ENCODE measurements at regions not wholly inside any gene's neighbourhood (a gene's known extent, or its start where the extent isn't known, plus 50 kb on each side); places are given as distances from the start of the nearest gene placed in this dataset.
"Not testable (repeated sequence)": the region's sequence is repeated elsewhere in the genome, so short reads cannot be mapped to it uniquely, and the experiment has no call there.

DNA sequence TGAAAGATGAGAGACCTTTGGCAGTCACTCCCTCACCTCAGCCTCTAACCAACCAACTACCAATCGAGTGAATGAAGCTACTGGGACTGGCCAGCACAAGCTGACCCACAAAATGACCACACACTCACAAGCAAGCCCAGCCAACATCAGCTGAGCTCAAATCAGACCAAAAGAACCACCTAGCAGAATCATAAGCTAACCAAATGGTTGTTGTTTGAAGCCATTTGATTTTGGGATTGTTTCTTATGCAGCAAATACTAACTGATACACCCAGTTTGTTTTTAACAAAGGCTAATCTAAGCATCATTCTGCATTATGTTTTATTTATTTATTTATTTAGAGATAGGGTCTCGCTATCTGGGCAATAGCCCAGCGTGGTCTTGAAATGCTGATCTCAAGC lies 310.4 kb downstream of the SETD4 start:
- in situ Hi-C loops (cut with HindIII; ENCODE audit: low pct_unique_long_range_greater_than_20kb, low sequenced_read_pairs) = no loop called here

DNA sequence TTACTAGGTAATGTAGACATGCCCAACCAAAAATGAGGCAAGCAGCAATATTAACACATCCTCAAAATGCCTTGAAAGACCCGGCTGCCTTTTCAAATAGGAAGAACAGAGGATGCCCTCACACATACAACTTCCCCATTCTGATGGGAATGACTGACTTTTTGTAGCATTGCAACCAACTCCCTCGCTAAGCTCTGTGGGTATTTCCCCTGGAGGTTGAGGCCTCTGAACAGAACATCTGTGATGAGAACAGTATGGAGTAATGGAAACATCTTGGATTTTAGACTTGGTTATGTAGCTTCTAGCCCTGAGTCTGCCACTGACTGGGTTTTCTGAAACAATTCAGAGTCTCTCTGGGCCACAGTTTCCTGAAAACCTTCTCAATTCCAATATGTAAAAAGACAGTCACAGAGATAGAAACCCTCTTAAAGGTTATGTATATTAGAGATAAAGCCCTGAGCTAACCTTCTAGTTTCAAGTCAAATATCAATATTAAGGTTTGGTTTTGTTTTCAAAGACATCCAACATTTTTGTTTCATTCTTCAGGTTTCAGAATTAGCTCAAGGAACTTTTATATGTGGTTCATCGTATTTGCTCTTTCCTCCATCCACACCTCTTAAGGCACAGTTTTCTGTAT lies 311.5 kb downstream of the SETD4 start:
- no peak for DNase-seq (ENCODE audit: low read depth, low spot score)
- in situ Hi-C loops (cut with HindIII; ENCODE audit: low pct_unique_long_range_greater_than_20kb, low sequenced_read_pairs) = no loop called here

More for the DNA sequence above, 310.4 kb downstream of the SETD4 start:
- DNase-seq (ENCODE audit: low read depth, low spot score) = no peak

DNA sequence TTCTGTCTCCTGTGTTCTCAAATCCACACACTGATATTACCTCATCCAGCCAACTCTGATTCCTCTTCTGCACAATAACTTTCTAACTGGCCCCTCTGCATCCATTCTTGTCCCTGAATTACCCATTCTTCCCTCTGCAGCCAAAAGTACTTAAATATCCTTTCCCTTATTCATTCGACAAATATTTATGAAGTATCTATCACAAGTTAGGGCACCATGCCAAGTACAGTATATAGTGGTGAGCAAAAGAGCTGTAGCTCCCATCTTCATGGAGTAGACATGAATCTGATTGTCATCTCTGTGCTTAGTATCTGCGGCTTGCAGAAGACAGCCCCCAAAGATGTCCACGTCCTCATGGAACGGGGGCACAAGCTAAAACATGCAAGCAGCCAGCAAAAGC lies 316.8 kb downstream of the SETD4 start:
- DNase-seq (ENCODE audit: low read depth, low spot score) = no peak
- in situ Hi-C loops (cut with HindIII; ENCODE audit: low pct_unique_long_range_greater_than_20kb, low sequenced_read_pairs) = no loop called here

DNA sequence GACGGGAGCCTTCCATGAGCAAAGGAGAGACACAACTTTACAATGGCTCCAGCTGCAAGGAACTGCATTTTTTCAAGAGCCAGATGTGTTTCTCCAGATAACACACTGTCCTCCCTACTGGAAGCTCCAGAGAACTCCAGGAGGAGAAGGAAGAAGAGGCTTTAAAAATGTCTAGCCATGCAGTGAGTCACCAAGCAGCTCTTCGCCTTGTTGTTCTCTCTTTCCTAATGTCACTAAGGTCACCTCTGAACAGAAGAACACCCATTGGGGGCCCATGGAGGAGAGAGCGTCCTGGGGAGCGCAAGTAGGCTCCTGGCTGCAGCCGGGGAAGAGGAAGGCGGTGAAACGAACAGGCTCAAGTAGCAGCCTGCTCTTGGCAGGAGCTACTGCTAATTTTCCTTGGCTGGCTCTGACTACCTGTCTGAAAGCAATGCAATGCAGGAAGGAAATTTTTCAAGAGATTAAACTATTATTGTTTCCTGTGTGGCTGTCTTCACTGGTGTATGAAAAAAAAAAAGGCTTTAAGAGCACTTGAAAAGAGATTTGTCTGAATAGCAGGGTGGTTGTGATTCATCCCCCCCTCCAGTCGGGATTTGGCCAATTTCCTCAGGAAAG lies 321.9 kb downstream of the SETD4 start:
- DNase-seq (ENCODE audit: low read depth, low spot score) = no peak
- in situ Hi-C loops (cut with HindIII; ENCODE audit: low pct_unique_long_range_greater_than_20kb, low sequenced_read_pairs) = no loop called here

DNA sequence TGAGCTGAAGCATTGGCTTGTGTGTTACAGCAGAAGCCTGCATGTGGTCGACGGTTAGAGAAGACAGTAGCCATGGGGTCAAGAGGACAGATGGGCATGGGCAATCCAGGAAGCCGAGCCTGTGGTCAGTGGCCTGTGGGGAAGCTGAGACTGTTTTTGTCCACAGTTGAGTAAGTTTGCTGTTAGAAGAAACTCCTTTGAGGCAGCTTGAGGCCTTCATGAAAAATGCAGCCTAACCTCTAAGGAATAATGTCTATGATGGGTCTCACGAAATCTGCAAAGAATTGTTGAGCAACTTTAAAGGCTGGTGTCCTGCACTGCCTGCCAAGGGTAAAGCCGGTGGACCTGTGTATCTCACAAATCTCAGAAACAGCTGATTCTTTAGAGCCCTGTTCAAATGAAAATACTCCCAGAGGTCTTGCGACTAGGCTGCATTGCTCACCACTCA lies 322.4 kb downstream of the SETD4 start:
- in situ Hi-C loops (cut with HindIII; ENCODE audit: low pct_unique_long_range_greater_than_20kb, low sequenced_read_pairs) = no loop called here
- no peak for DNase-seq (ENCODE audit: low read depth, low spot score)

DNA sequence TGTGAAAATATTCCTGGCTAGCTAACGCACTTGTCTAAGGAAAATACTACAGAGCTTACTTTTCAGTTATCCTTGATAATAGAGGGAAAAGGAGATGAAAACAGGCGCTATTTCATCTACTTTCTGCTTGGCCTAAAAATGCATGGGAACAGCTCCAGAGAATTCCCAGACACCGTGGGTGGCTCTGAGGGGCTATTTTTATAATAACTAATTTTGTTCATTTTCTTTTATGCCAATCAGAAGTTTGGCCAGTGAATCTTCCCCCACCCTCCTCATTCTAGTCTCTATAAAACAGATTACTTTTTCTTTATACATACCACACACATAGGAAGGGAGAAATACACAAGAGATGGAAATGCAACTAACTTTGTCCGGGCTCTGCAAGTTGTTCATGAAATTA lies 322.9 kb downstream of the SETD4 start:
- in situ Hi-C loops (cut with HindIII; ENCODE audit: low pct_unique_long_range_greater_than_20kb, low sequenced_read_pairs) = no loop called here
- no peak for DNase-seq (ENCODE audit: low read depth, low spot score)

DNA sequence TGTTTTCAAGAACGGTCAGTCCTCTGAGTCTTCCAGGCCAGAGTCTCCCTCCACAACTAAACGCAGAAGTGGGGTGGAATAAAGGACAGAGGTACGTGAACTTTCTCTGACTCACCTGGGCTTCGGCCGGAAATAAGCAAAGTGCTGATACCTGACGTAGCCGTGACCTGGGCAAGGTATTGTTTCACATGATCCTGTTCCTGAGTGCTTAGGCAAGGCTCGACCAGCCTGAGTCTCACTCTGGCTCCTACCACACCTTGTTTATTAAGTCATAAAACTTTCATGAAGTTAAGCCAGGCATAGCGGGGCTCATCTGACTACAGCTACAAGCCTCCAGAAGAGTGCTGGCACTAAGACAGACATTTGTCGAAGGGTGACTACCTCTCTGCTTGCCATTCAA lies 327.5 kb downstream of the SETD4 start:
- in situ Hi-C loops (cut with HindIII; ENCODE audit: low pct_unique_long_range_greater_than_20kb, low sequenced_read_pairs) = no loop called here
- DNase-seq (ENCODE audit: low read depth, low spot score) = no peak

DNA sequence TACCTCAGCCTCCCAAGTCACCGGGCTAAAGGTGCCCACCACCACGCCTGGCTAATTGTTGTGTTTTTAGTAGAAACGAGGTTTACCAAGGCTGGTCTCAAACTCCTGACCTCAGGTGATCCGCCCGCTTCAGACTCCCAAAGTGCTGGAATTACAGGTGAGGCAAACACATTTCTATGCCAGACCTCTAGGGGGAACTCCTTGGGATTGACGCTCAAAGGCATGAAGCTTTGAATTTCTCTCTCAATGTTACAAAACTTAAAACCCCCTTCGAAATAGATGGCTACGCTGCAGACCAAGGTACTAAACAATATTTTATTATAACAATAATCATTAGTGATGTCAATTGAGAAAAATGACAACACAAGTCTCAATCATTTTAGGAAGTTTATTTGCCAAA lies 330.0 kb downstream of the SETD4 start:
- DNase-seq (ENCODE audit: low read depth, low spot score) = no peak
- in situ Hi-C loops (cut with HindIII; ENCODE audit: low pct_unique_long_range_greater_than_20kb, low sequenced_read_pairs) = no loop called here

DNA sequence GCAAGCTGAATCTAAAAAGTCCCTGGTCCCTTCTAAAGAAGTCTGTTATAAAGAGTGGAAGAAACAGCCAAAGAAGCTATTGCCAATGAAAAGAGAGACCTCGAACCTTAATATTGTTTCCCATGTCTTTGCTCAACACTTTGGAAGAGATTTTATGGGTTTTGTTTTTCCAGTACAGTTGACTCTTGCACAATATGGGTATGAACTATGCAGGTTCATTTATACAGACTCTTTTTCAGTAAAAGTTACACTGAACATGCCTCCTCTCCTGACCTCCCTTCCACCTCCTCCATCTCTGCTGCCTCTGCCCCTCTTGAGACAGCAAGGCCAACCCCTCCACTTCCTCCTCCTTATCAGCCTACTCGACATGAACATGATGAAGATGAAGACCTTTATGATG lies 332.5 kb downstream of the SETD4 start:
- DNase-seq (ENCODE audit: low read depth, low spot score) = no peak
- in situ Hi-C loops (cut with HindIII; ENCODE audit: low pct_unique_long_range_greater_than_20kb, low sequenced_read_pairs) = no loop called here

DNA sequence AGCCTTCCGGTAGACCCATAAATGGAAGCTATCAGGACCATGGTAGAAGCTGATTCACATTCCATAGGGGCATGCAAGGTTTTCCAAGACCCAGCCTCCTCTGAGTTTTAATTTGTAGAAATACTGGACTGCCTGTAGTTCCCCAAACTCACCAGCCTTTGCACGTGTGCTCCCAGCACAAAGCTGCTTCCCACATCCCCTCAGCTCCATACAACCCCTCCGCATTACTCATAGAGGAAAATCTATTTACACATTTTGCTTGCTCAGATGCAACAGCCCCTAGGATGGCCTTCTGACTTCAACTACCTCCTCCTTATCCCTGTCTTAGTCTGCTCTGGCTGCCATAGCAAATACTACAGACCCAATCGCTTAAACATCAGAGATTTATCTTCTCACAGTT lies 336.2 kb downstream of the SETD4 start:
- no peak for DNase-seq (ENCODE audit: low read depth, low spot score)
- in situ Hi-C loops (cut with HindIII; ENCODE audit: low pct_unique_long_range_greater_than_20kb, low sequenced_read_pairs) = no loop called here

DNA sequence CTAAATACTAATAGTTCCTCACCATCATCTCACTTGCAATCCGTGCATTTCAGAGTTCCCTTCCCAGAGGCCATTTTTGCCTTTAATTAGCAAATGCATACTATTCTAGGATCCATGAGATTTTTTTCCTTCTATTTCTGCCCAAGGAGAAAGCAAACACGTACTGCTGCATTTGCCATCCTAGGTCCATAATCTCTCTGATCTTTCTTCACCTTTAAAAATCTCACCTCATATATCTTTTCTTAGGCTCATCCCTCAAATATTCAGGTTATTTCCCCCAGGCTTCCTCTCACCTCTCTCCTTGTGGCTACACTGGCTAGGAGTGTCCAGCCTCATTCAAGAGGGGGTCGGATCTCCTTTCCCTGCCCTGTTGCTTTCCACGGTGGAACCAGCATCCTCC lies 338.6 kb downstream of the SETD4 start:
- DNase-seq (ENCODE audit: low read depth, low spot score) = no peak

DNA sequence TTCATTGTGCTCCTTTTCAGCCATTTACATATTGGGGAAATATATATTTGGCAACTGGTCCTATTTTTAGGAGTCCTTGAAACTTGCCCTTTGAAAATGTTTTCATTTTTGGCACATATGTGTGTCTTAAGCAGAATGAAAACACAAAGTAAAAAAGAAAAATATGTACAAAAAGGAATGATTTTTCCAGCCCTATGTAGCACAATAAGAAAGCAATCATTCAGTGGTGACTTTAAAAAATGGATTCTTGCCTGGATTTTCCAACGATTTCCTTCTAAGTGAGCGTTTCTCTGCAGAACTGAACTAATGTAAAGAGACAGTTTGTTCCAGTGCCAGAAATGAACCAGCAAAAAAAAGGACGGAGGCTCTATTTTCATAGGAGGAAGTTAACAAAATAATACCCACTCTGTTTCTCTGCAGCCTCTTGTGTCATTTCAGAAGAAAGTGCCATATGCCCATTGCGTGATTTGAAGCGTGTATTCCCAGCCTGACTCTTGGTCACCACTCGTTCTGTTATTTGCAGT lies 340.1 kb downstream of the SETD4 start:
- peak; percentile 97 for DNase-seq (ENCODE audit: low read depth, low spot score)
- in situ Hi-C loops (cut with HindIII; ENCODE audit: low pct_unique_long_range_greater_than_20kb, low sequenced_read_pairs) = no loop called here

More for the DNA sequence above, 338.6 kb downstream of the SETD4 start:
- in situ Hi-C loops (cut with HindIII; ENCODE audit: low pct_unique_long_range_greater_than_20kb, low sequenced_read_pairs) = no loop called here

DNA sequence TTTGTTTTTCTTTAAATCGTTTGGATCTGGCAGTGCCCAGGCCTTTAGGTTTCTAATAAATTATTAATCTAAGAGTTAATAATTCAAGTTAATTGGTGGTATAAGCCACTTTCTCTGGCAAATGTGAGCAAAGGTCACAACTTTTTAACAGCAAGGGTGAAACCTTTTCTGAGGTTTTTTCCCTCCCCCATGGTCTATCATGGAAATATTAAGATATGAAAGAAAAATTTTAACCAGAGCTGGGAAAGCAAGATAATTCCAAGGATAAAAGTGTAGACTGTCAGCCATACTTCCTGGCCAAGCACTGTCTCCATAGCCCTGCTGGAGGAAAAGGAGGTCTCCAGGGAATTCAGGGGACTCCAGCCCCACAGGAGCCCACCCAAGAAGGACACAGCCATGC lies 341.2 kb downstream of the SETD4 start:
- in situ Hi-C loops (cut with HindIII; ENCODE audit: low pct_unique_long_range_greater_than_20kb, low sequenced_read_pairs) = no loop called here
- DNase-seq (ENCODE audit: low read depth, low spot score) = no peak

DNA sequence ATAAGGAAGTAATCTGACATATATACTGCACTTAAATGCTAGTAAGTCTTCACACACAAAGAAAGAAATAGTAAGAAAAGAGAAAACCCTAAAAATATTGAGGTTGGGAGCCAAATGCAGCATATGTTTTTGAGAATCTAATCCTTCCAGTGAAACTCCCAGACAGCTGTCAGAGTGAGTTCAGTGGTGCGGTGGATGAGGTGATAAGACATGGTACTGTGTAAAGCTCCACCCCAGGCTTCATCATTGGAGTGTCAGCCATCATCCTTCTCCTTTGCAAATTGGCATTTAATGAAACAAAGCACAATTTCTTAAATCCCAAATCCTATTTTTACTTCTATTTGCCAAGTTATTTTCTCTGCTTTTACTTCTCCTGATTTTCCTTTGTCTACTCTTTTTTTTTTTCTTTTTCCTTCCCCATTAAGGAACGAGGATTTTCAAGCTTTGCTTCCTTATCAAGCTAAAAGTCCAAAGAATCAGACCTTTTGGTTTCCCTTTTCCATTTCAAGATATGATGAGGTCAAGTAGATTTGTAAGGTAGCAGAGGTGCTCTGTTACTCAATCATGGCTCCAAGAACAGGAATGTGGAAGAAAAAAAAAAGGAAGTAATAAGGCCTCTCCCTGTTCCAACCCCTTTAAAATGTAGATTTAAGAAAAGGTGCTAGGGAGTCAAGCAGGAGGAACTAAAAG lies 343.3 kb downstream of the SETD4 start:
- no peak for DNase-seq (ENCODE audit: low read depth, low spot score)
- in situ Hi-C loops (cut with HindIII; ENCODE audit: low pct_unique_long_range_greater_than_20kb, low sequenced_read_pairs) = no loop called here

DNA sequence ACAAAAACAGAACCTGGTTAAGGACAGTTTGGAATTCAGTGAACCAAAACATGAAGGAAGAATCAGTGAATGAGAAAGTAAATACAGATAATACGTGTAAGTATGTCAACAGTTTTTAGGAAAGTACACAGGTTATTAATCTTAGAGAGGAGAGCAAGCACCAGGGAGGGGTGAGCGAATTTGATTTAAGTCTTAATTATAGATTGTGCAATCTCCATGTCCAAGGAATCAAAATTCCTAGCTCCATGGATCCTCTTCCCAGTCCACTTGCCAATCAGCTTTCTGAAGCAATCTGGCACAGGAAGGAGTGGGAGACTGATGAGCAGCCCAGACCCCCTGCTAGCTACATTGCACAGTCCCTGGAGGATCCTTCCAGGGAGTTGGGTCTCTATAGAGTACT lies 346.4 kb downstream of the SETD4 start:
- in situ Hi-C loops (cut with HindIII; ENCODE audit: low pct_unique_long_range_greater_than_20kb, low sequenced_read_pairs) = no loop called here

DNA sequence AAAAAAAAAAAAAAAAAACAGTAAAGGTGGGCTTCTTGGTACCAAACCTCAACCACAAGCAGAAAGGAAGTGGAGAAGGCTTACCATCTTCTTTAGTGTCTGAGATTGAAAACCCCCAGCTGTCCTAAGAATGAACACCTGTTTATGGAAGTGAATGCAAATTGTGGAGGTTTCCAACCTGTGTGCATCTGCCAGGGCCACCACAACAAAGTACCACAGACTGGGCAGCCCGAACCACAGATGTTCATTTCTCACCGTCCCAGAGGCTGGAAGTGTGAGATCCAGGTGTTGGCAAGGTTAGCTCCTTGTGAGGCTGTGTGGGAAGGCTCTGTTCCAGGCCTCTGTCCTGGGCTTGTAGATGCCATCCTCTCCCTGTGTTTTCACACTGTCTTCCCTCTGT lies 348.7 kb downstream of the SETD4 start:
- in situ Hi-C loops (cut with HindIII; ENCODE audit: low pct_unique_long_range_greater_than_20kb, low sequenced_read_pairs) = no loop called here
- DNase-seq (ENCODE audit: low read depth, low spot score) = no peak

More for the DNA sequence above, 346.4 kb downstream of the SETD4 start:
- no peak for DNase-seq (ENCODE audit: low read depth, low spot score)

DNA sequence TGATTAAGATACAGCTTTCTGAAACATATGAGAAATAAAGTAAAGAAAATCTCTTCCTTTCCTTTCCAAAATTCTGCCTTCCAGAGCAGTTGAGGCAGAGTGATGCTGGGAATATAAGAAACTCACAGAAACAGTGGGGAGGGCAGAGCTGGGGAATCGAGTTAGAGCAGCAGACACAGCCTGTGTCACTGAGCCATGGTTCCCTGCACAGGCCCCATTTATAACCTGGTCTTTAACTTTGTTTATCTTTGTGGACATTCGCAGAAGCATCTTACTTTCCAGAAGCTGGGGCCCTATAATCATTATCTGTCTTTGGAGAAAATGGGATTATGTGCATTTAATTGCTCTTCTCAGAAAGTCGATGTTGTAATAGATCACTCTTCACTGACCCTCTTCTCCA lies 349.1 kb downstream of the SETD4 start:
- no peak for DNase-seq (ENCODE audit: low read depth, low spot score)
- in situ Hi-C loops (cut with HindIII; ENCODE audit: low pct_unique_long_range_greater_than_20kb, low sequenced_read_pairs) = no loop called here

DNA sequence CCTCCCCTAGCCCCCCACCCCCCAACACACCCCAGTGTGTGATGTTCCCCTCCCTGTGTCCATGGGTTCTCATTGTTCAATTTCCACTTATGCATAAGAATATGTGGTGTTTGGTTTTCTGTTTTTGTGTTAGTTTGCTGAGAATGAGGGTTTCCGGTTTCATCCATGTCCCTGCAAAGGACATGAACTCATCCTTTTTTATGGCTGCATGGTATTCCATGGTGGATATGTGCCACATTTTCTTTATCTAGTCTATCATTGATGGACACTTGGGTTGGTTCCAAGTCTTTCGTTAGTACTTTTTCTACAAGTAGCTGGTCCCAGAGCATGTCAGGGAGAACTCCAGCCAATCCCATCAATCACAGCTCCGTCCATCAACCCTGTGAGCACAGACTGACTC lies 350.3 kb downstream of the SETD4 start:
- in situ Hi-C loops (cut with HindIII; ENCODE audit: low pct_unique_long_range_greater_than_20kb, low sequenced_read_pairs); DNase-seq (ENCODE audit: low read depth, low spot score): not testable (repeated sequence)

DNA sequence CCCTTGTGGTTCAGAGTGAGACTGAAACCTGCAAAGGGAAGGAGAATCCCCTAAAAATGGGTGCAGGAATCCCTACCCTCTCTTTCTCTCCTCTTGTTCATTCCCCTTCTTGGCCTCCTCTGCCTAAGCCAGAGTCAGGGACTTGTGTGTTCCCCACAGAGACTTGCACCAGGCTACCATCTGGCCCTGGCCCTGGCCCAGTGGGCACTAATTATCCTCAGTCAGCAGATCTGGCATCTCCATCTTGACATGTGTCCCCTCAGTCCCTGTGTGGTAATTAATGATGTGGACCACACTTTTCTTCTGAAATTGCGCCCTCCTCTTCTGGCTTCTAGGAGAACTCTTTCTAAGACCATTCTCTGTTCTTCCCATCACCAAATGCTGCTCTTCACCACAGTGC lies 354.4 kb downstream of the SETD4 start:
- in situ Hi-C loops (cut with HindIII; ENCODE audit: low pct_unique_long_range_greater_than_20kb, low sequenced_read_pairs) = no loop called here
- DNase-seq (ENCODE audit: low read depth, low spot score) = no peak
